ENCODE measurements at regions not wholly inside any gene's neighbourhood (a gene's known extent, or its start where the extent isn't known, plus 50 kb on each side); places are given as distances from the start of the nearest gene placed in this dataset.

DNA sequence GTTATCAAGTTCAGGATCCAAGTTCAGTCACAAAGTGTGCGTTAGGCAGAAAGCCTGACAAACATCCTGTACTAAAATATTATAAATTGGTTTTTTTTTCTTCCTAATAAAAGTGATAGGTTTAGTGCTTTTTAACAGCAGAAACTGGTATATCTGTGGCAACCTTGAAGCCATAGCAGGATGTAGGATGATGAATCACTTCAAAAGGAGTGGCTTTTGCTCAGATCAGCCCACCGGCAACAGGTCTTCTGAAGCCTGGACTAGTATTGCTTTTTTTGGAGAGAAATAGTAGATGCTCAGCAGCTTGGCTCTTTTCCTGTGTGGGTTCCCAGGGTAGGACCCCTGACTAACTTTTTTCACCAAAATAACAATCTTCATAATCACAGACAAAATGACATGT is 190.8 kb downstream of the EPM2A start (continued):
- TF ChIP-seq, protein P1, sequence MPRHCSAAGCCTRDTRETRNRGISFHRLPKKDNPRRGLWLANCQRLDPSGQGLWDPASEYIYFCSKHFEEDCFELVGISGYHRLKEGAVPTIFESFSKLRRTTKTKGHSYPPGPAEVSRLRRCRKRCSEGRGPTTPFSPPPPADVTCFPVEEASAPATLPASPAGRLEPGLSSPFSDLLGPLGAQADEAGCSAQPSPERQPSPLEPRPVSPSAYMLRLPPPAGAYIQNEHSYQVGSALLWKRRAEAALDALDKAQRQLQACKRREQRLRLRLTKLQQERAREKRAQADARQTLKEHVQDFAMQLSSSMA (CRISPR knock-in tag; IDR thresholded peaks at IDR 0.05), result no peak
- TF ChIP-seq, protein P2, sequence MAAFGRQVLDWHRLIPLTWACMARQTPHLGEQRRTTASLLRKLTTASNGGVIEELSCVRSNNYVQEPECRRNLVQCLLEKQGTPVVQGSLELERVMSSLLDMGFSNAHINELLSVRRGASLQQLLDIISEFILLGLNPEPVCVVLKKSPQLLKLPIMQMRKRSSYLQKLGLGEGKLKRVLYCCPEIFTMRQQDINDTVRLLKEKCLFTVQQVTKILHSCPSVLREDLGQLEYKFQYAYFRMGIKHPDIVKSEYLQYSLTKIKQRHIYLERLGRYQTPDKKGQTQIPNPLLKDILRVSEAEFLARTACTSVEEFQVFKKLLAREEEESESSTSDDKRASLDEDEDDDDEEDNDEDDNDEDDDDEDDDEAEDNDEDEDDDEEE (CRISPR knock-in tag; IDR thresholded peaks at IDR 0.05), result no peak
- TF ChIP-seq ZBTB1 (CRISPR knock-in tag; IDR thresholded peaks at IDR 0.05; ENCODE audit: borderline replicate concordance), result no peak
- TF ChIP-seq TERF1 (CRISPR knock-in tag; IDR thresholded peaks at IDR 0.05), result no peak
- TF ChIP-seq ZNF839 (CRISPR knock-in tag; IDR thresholded peaks at IDR 0.05; ENCODE audit: borderline replicate concordance), result no peak
- TF ChIP-seq ATF7-NPFF (CRISPR knock-in tag; IDR thresholded peaks at IDR 0.05; ENCODE audit: low read depth), result no peak
- TF ChIP-seq CERS6 (CRISPR knock-in tag; IDR thresholded peaks at IDR 0.05), result no peak

DNA sequence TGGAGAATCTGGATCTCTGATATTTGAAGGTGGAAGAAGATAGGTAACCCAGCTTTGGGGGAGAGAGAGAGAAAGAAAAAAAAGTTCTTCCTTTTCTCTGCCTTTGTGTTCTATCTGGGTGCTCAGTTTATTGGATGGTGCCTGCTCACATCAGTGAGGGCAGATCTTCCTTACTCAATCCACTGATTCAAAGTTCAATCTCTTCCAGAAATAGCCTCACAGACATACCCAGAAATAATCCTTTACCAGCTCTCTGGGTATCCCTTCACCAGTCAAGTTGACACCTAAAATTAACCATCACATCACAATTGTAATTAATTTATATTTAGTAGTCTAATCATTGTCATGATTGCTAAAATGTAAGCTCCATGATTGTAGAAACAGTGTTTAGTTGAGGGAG is 189.1 kb downstream of the EPM2A start:
- H3K27me3 ChIP-seq (ENCODE audit: control insufficient read depth in 1 of 2, insufficient read depth in 2 of 2, low read length in 2 of 2), result no peaks in the 10 kb centered on the region
- in situ Hi-C loops (cut with HindIII; ENCODE audit: extremely low pct_ligation_motif_present, low pct_unique_long_range_greater_than_20kb), result no loop called here
- H3K9me3 ChIP-seq (ENCODE audit: low read length), result no peaks in the 10 kb centered on the region
- H3K27ac ChIP-seq (ENCODE audit: extremely low read length, insufficient read depth, low read length), result no peak overlapping the region
- intact Hi-C loops (cut with micrococcal nuclease; ENCODE audit: unreplicated experiment), result no loop called here
- FAIRE-seq (no peak), ATAC-seq (no peak), DNase-seq (ENCODE audit: low spot score) (no peak)
- no peaks in the 10 kb centered on the region for H4K20me1 ChIP-seq (ENCODE audit: insufficient read depth, low read length)
- no peak overlapping the region for H3K4me2 ChIP-seq (ENCODE audit: low read depth, low read length)
- H3K36me3 ChIP-seq (replicated peaks in 1 of 2; ENCODE audit: control insufficient read depth in 1 of 2, insufficient read depth in 2 of 2, low read length in 2 of 2), result no peaks in the 10 kb centered on the region
- H3K4me3 ChIP-seq (replicated peaks in 1 of 3; ENCODE audit: insufficient read depth in 1 of 3, low read depth in 2 of 3, low read length in 3 of 3), result no peak overlapping the region
- no peaks in the 10 kb centered on the region for H3K79me2 ChIP-seq (ENCODE audit: insufficient read depth, low read length)
- no peaks in the 10 kb centered on the region for H3K4me1 ChIP-seq (ENCODE audit: insufficient read depth, low read length)
- no peak overlapping the region for H3K9ac ChIP-seq (ENCODE audit: insufficient read depth, low read depth, low read length)
- ChIA-PET POLR2A (no interaction called here), CTCF (ENCODE audit: low intra/inter-chr PET ratio, low total read pairs) (no interaction called here)
- TF ChIP-seq ZNF224 (CRISPR knock-in tag; IDR thresholded peaks at IDR 0.05) (no peak), GABPA (IDR thresholded peaks at IDR 0.05; ENCODE audit: low read depth, low read length) (no peak), GABPA (CRISPR knock-in tag; IDR thresholded peaks at IDR 0.05; ENCODE audit: low read depth) (no peak), LBX2 (CRISPR knock-in tag; IDR thresholded peaks at IDR 0.05; ENCODE audit: borderline replicate concordance) (no peak), STAG1 (CRISPR knock-in tag; IDR thresholded peaks at IDR 0.05) (no peak), HNRNPK (IDR thresholded peaks at IDR 0.05; ENCODE audit: low read depth, low read length, poor library complexity, severe bottlenecking) (no peak)
- TF ChIP-seq, protein P3, sequence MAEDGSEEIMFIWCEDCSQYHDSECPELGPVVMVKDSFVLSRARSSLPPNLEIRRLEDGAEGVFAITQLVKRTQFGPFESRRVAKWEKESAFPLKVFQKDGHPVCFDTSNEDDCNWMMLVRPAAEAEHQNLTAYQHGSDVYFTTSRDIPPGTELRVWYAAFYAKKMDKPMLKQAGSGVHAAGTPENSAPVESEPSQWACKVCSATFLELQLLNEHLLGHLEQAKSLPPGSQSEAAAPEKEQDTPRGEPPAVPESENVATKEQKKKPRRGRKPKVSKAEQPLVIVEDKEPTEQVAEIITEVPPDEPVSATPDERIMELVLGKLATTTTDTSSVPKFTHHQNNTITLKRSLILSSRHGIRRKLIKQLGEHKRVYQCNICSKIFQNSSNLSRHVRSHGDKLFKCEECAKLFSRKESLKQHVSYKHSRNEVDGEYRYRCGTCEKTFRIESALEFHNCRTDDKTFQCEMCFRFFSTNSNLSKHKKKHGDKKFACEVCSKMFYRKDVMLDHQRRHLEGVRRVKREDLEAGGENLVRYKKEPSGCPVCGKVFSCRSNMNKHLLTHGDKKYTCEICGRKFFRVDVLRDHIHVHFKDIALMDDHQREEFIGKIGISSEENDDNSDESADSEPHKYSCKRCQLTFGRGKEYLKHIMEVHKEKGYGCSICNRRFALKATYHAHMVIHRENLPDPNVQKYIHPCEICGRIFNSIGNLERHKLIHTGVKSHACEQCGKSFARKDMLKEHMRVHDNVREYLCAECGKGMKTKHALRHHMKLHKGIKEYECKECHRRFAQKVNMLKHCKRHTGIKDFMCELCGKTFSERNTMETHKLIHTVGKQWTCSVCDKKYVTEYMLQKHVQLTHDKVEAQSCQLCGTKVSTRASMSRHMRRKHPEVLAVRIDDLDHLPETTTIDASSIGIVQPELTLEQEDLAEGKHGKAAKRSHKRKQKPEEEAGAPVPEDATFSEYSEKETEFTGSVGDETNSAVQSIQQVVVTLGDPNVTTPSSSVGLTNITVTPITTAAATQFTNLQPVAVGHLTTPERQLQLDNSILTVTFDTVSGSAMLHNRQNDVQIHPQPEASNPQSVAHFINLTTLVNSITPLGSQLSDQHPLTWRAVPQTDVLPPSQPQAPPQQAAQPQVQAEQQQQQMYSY (CRISPR knock-in tag; IDR thresholded peaks at IDR 0.05), result no peak
- BruUV-seq (replicated peaks), result no TSS peak
- H2AFZ ChIP-seq (ENCODE audit: low read length), result no peak overlapping the region

Data from HepG2 (cell line).